Central memory CD4-positive, alpha-beta T cell (primary cell): ENCODE measurements at regions not wholly inside any gene's neighbourhood (a gene's known extent, or its start where the extent isn't known, plus 50 kb on each side); places are given as distances from the start of the nearest gene placed in this dataset.

Experiments
- DNase-seq: peaks from one replicate; pipeline ENCODE4 v3.0.0; 2022

GRCh38 chr6:153872946-153873345, 166.1 kb upstream of the OPRM1 start:
- no peak for DNase-seq

GRCh38 chr6:153862927-153863326, 176.1 kb upstream of the OPRM1 start:
- DNase-seq: no peak

GRCh38 chr6:153862139-153862538, 176.9 kb upstream of the OPRM1 start:
- DNase-seq: no peak

- DNase-seq: no peak
Measured at GRCh38 chr6:153858529-153858928, 180.5 kb upstream of the OPRM1 start.

GRCh38 chr6:153856929-153857376, 182.1 kb upstream of the OPRM1 start:
- DNase-seq: no peak

GRCh38 chr6:153852481-153852880, 186.6 kb upstream of the OPRM1 start:
- no peak for DNase-seq

- no peak for DNase-seq
Measured at GRCh38 chr6:153852034-153852433, 187.0 kb upstream of the OPRM1 start.

- DNase-seq: no peak
Measured at GRCh38 chr6:153849072-153849779, 189.8 kb upstream of the OPRM1 start.

- DNase-seq: no peak
Measured at GRCh38 chr6:153843420-153843819, 195.6 kb upstream of the OPRM1 start.

- DNase-seq: no peak
Measured at GRCh38 chr6:153842491-153842890, 196.5 kb upstream of the OPRM1 start.

- no peak for DNase-seq
Measured at GRCh38 chr6:153840039-153840850, 198.8 kb upstream of the OPRM1 start.

- no peak for DNase-seq
Measured at GRCh38 chr6:153832543-153832942, 206.5 kb upstream of the OPRM1 start.

- no peak for DNase-seq
Measured at GRCh38 chr6:153831350-153832078, 207.5 kb upstream of the OPRM1 start.

GRCh38 chr6:153817173-153817572, 221.9 kb upstream of the OPRM1 start:
- DNase-seq: no peak

- DNase-seq: no peak
Measured at GRCh38 chr6:153816366-153816765, 222.7 kb upstream of the OPRM1 start.

- DNase-seq: no peak
Measured at GRCh38 chr6:153814136-153814535, 224.9 kb upstream of the OPRM1 start.

- no peak for DNase-seq
Measured at GRCh38 chr6:153804755-153805330, 234.2 kb upstream of the OPRM1 start.

GRCh38 chr6:153801917-153802316, 237.1 kb upstream of the OPRM1 start:
- no peak for DNase-seq

- DNase-seq: no peak
Measured at GRCh38 chr6:153800580-153801188, 238.4 kb upstream of the OPRM1 start.

GRCh38 chr6:153790876-153791473, 248.1 kb upstream of the OPRM1 start:
- no peak for DNase-seq

- DNase-seq: no peak
Measured at GRCh38 chr6:153790048-153790447, 249.0 kb upstream of the OPRM1 start.

- DNase-seq: no peak
Measured at GRCh38 chr6:153787341-153787606, 251.8 kb upstream of the OPRM1 start.

- DNase-seq: no peak
Measured at GRCh38 chr6:153781306-153781705, 257.7 kb upstream of the OPRM1 start.
